GM19351 (cell line): ENCODE measurements at regions not wholly inside any gene's neighbourhood (a gene's known extent, or its start where the extent isn't known, plus 50 kb on each side); places are given as distances from the start of the nearest gene placed in this dataset.

Source experiments
- ATAC-seq: cut with Tn5 transposase; IDR thresholded peaks from one replicate; pipeline ENCODE4 v1.9.1; 2021; ENCODE audit warnings: mild to moderate bottlenecking, moderate library complexity; ENCODE audit not compliant: unreplicated experiment

GRCh38 chr11:115695677-115696364, 191.6 kb upstream of the CADM1 start:
- ATAC-seq: no peak

GRCh38 chr11:115693002-115693401, 188.8 kb upstream of the CADM1 start:
- ATAC-seq: no peak

- ATAC-seq: no peak
These were observed 186.8 kb upstream of the CADM1 start for GRCh38 chr11:115691030-115691429.

- ATAC-seq: no peak
These were observed 183.7 kb upstream of the CADM1 start for GRCh38 chr11:115687934-115688333.

- no peak for ATAC-seq
These were observed 180.5 kb upstream of the CADM1 start for GRCh38 chr11:115684699-115685098.

- no peak for ATAC-seq
These were observed 179.9 kb upstream of the CADM1 start for GRCh38 chr11:115684135-115684534.

- ATAC-seq: no peak
These were observed 178.7 kb upstream of the CADM1 start for GRCh38 chr11:115682888-115683287.

GRCh38 chr11:115682101-115682500, 177.9 kb upstream of the CADM1 start:
- ATAC-seq: no peak

- no peak for ATAC-seq
These were observed 175.7 kb upstream of the CADM1 start for GRCh38 chr11:115679945-115680344.

- no peak for ATAC-seq
These were observed 174.7 kb upstream of the CADM1 start for GRCh38 chr11:115678942-115679341.

- ATAC-seq: no peak
These were observed 173.0 kb upstream of the CADM1 start for GRCh38 chr11:115677190-115677589.

- ATAC-seq: no peak
These were observed 172.6 kb upstream of the CADM1 start for GRCh38 chr11:115676768-115677167.

GRCh38 chr11:115676206-115676605, 172.0 kb upstream of the CADM1 start:
- no peak for ATAC-seq

GRCh38 chr11:115674937-115675544, 170.8 kb upstream of the CADM1 start:
- no peak for ATAC-seq

- ATAC-seq: no peak
These were observed 170.1 kb upstream of the CADM1 start for GRCh38 chr11:115674176-115674936.

GRCh38 chr11:115673720-115674119, 169.5 kb upstream of the CADM1 start:
- no peak for ATAC-seq

- ATAC-seq: no peak
These were observed 168.8 kb upstream of the CADM1 start for GRCh38 chr11:115672999-115673411.

- ATAC-seq: no peak
These were observed 168.2 kb upstream of the CADM1 start for GRCh38 chr11:115672412-115672811.

GRCh38 chr11:115670538-115671205, 166.5 kb upstream of the CADM1 start:
- ATAC-seq: no peak

GRCh38 chr11:115665958-115666357, 161.7 kb upstream of the CADM1 start:
- no peak for ATAC-seq

GRCh38 chr11:115665175-115665821, 161.1 kb upstream of the CADM1 start:
- no peak for ATAC-seq
